MV-4-11 (cell line): ENCODE measurements at regions not wholly inside any gene's neighbourhood (a gene's known extent, or its start where the extent isn't known, plus 50 kb on each side); places are given as distances from the start of the nearest gene placed in this dataset.
"Not testable (repeated sequence)": the region's sequence is repeated elsewhere in the genome, so short reads cannot be mapped to it uniquely, and the experiment has no call there.

Source experiments
- DNase-seq: peaks from one replicate; lab custom pipeline; 2025; lab: John Stamatoyannopoulos, UW

GRCh38 chr5:163950248-163950647 lies 444.8 kb downstream of the MAT2B start:
- no peak for DNase-seq

- DNase-seq, result no peak
These were observed 445.6 kb downstream of the MAT2B start for GRCh38 chr5:163951069-163951468.

GRCh38 chr5:163953901-163954300 lies 448.5 kb downstream of the MAT2B start:
- no peak for DNase-seq

- DNase-seq, result not testable (repeated sequence)
These were observed 455.8 kb downstream of the MAT2B start for GRCh38 chr5:163961230-163961629.

- peak; percentile 99 for DNase-seq
These were observed 458.5 kb downstream of the MAT2B start for GRCh38 chr5:163963881-163964280.

GRCh38 chr5:163964671-163965070 lies 459.3 kb downstream of the MAT2B start:
- DNase-seq, result peak; percentile 35

GRCh38 chr5:163967268-163967667 lies 461.8 kb downstream of the MAT2B start:
- no peak for DNase-seq

- no peak for DNase-seq
These were observed 463.2 kb downstream of the MAT2B start for GRCh38 chr5:163968651-163969050.

- no peak for DNase-seq
These were observed 471.3 kb downstream of the MAT2B start for GRCh38 chr5:163976696-163977095.

GRCh38 chr5:163978897-163979296 lies 473.5 kb downstream of the MAT2B start:
- no peak for DNase-seq

GRCh38 chr5:163988566-163988965 lies 483.1 kb downstream of the MAT2B start:
- no peak for DNase-seq

GRCh38 chr5:163993126-163993525 lies 487.7 kb downstream of the MAT2B start:
- no peak for DNase-seq

GRCh38 chr5:163995206-163995605 lies 489.8 kb downstream of the MAT2B start:
- DNase-seq, result no peak

- no peak for DNase-seq
These were observed 492.5 kb downstream of the MAT2B start for GRCh38 chr5:163997965-163998364.

GRCh38 chr5:164000241-164000640 lies 494.8 kb downstream of the MAT2B start:
- peak; percentile 68 for DNase-seq

- no peak for DNase-seq
These were observed 495.4 kb downstream of the MAT2B start for GRCh38 chr5:164000819-164001218.

GRCh38 chr5:164002214-164002613 lies 496.8 kb downstream of the MAT2B start:
- no peak for DNase-seq

GRCh38 chr5:164002628-164003027 lies 497.2 kb downstream of the MAT2B start:
- no peak for DNase-seq

- no peak for DNase-seq
These were observed 499.7 kb downstream of the MAT2B start for GRCh38 chr5:164005071-164005470.

- no peak for DNase-seq
These were observed 501.6 kb downstream of the MAT2B start for GRCh38 chr5:164007064-164007463.

- no peak for DNase-seq
These were observed 504.2 kb downstream of the MAT2B start for GRCh38 chr5:164009621-164010020.

- DNase-seq, result no peak
These were observed 505.5 kb downstream of the MAT2B start for GRCh38 chr5:164010900-164011299.

- DNase-seq, result no peak
These were observed 507.0 kb downstream of the MAT2B start for GRCh38 chr5:164012371-164012770.

GRCh38 chr5:164013077-164013670 lies 507.8 kb downstream of the MAT2B start:
- peak; percentile 56 for DNase-seq

- DNase-seq, result no peak
These were observed 514.7 kb downstream of the MAT2B start for GRCh38 chr5:164020116-164020515.
